Right lobe of liver (tissue), 6 donors: ENCODE measurements at regions not wholly inside any gene's neighbourhood (a gene's known extent, or its start where the extent isn't known, plus 50 kb on each side); places are given as distances from the start of the nearest gene placed in this dataset.

ENCODE experiments used
- ATAC-seq, 4 donors: fragments of 200-7000 bp; cut with Tn5 transposase; one replicate each; pipeline ENCODE4 v1.9.1; 2020; ENCODE audit warnings: mild to moderate bottlenecking in 4 of 4, moderate library complexity in 4 of 4
- DNase-seq, 3 donors: peaks; one replicate each; pipeline ENCODE4 v3.0.0-alpha.2; 2020
- H3K27ac ChIP-seq, 3 donors: fragments of 200-600 bp; one replicate each; pipeline ENCODE4 v1.8.0; 2022
- H3K27me3 ChIP-seq, 2 donors: fragments of 200-600 bp; one replicate each; pipeline ENCODE4 v1.8.0; 2022
- H3K36me3 ChIP-seq, 4 donors: fragments of 200-600 bp; sonication (generic) in 1 of 4; one replicate each; pipeline versions ENCODE4 v1.5.1 to v1.8.0; 2017 to 2022; ENCODE audit warnings: control low read depth in 1 of 4
- H3K4me1 ChIP-seq, 4 donors: fragments of 200-600 bp; sonication (generic) in 1 of 4; one replicate each; pipeline versions ENCODE4 v1.5.1 to v1.8.0; 2017 to 2022; ENCODE audit warnings: control low read depth in 1 of 4
- H3K4me3 ChIP-seq, 3 donors: fragments of 200-600 bp; one replicate each; pipeline ENCODE4 v1.8.0; 2022
- H3K9me3 ChIP-seq, 4 donors: fragments of 200-600 bp; sonication (generic) in 1 of 4; one replicate each; pipeline versions ENCODE4 v1.5.1 to v1.8.0; 2017 to 2022; ENCODE audit warnings: control low read depth in 1 of 4
- POLR2A ChIP-seq: fragments of 450-650 bp; IDR thresholded peaks from one replicate; pipeline ENCODE4 v1.6.1; 2017; ENCODE audit warnings: antibody characterized with exemption, mild to moderate bottlenecking
- WGBS: methylation state at CpG from one replicate; pipeline ENCODE4 v1.1.6; 2018; ENCODE audit warnings: low coverage, low lambda C conversion rate; ENCODE audit not compliant: insufficient coverage; ENCODE audit errors: missing lambda C conversion rate; 5-methylcytosine and 5-hydroxymethylcytosine counted together
- intact Hi-C, 2 donors: fragments of 100-400 bp; cut with DNase I; formaldehyde crosslinking; loops; one replicate each; pipeline versions ENCODE4 v1.11.2 to v1.14.1; 2022
- TF ChIP-seq, protein P1 (sequence below), 4 donors: fragments of 200-600 bp in 3 of 4; fragments of 450-650 bp in 1 of 4; IDR thresholded peaks; one replicate each; pipeline versions ENCODE4 v1.5.1 to v1.8.0; 2016 to 2022; ENCODE audit warnings: antibody characterized with exemption in 4 of 4, mild to moderate bottlenecking in 2 of 4
- donor health status: DM: no; HTN: yes; CAD: no.
- donor health status: DM: no; HTN: no; CAD: no.
- donor health status: DM: no; HTN: no; CAD: no.
- donor health status: DM: no; HTN: yes; CAD: no.
- donor health status: DM: no; HTN: yes; CAD: no.

DNA sequence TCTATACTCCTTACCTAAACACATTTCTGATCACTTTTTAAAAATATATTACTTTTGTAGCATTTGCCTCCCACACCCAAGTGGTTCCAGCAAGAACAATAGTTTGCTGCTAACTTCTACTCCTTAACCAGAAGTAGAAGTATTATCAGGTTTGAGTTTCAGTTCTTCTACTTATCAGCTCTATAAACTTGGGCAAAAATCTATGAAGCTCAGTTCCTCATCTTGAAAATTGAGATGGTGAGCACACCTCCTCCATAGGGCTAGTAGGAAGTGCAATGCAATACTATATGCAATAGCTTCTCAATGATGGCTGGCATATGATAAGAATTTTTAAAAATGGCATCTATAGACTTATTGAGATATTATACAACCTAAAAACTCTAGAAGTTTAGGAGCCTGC, 283.7 kb downstream of the TLR4 start:
- no peak for DNase-seq
- Histone ChIP-seq H3K27me3 (no peaks in the 10 kb centered on the region), H3K27ac (no peak overlapping the region), H3K9me3 (no peaks in the 10 kb centered on the region), H3K36me3 (no peaks in the 10 kb centered on the region), H3K4me3 (no peak overlapping the region), H3K4me1 (no peaks in the 10 kb centered on the region)
- intact Hi-C loops: no loop called here
- no peak for TF ChIP-seq POLR2A
- TF ChIP-seq, protein P1, sequence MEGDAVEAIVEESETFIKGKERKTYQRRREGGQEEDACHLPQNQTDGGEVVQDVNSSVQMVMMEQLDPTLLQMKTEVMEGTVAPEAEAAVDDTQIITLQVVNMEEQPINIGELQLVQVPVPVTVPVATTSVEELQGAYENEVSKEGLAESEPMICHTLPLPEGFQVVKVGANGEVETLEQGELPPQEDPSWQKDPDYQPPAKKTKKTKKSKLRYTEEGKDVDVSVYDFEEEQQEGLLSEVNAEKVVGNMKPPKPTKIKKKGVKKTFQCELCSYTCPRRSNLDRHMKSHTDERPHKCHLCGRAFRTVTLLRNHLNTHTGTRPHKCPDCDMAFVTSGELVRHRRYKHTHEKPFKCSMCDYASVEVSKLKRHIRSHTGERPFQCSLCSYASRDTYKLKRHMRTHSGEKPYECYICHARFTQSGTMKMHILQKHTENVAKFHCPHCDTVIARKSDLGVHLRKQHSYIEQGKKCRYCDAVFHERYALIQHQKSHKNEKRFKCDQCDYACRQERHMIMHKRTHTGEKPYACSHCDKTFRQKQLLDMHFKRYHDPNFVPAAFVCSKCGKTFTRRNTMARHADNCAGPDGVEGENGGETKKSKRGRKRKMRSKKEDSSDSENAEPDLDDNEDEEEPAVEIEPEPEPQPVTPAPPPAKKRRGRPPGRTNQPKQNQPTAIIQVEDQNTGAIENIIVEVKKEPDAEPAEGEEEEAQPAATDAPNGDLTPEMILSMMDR (IDR thresholded peaks at IDR 0.05): no peak
- ATAC-seq: no peak

DNA sequence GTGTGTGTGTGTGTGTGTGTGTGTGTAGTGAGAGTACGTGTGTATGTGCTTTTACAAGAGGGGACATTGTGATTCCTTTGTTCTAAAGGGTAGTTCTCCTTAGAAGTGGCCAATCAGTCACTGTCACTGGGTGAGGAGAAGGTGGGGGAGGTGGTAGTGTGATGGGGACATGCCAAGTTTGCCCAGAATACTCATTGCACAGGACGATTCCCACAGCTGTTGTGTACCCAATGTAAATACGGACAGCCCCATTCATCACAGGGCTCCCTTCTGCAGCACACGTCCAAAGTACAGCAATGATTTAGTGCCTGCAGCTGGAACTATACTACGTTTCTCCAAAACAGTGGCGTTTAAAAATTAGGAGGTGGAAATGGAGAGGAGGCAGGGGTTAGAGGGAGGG, 287.8 kb downstream of the TLR4 start:
- H3K4me3 ChIP-seq: no peak overlapping the region
- intact Hi-C loops: no loop called here
- WGBS: 6% methylated on average over 6 of the region's 6 CpGs
- DNase-seq (no peak), ATAC-seq (no peak)
- H3K27me3 ChIP-seq: no peaks in the 10 kb centered on the region
- no peaks in the 10 kb centered on the region for H3K36me3 ChIP-seq
- H3K9me3 ChIP-seq: no peaks in the 10 kb centered on the region
- H3K4me1 ChIP-seq: no peaks in the 10 kb centered on the region
- TF ChIP-seq POLR2A: no peak
- TF ChIP-seq, protein P1 (IDR thresholded peaks at IDR 0.05): no peak
- no peak overlapping the region for H3K27ac ChIP-seq

DNA sequence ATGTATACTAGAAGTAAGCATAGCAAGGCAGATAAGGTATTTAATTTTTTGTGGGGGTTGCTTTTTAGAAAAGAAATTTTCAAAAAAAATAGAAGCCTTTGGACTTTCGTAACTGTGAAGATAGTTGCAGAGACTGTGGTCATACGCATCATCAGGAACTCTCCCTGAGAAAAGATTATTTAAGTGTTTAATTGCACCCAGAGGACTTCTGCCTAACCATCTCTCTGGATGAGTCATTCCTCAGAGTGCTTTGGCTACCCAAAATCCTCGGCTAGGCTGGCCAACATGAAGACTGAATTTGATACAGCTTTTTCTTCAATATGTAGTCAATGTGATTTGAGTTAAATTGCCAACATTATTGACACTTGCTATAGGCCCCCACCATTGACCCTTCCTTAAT, 296.4 kb downstream of the TLR4 start:
- 66% methylated on average over 3 of the region's 3 CpGs for WGBS
- intact Hi-C loops: no loop called here
- no peak overlapping the region for H3K4me3 ChIP-seq
- H3K4me1 ChIP-seq: no peaks in the 10 kb centered on the region
- H3K36me3 ChIP-seq: no peaks in the 10 kb centered on the region
- H3K9me3 ChIP-seq: no peaks in the 10 kb centered on the region
- TF ChIP-seq, protein P1 (IDR thresholded peaks at IDR 0.05): no peak
- no peak for TF ChIP-seq POLR2A
- H3K27me3 ChIP-seq: no peaks in the 10 kb centered on the region
- ATAC-seq: no peak
- no peak overlapping the region for H3K27ac ChIP-seq
- no peak for DNase-seq

DNA sequence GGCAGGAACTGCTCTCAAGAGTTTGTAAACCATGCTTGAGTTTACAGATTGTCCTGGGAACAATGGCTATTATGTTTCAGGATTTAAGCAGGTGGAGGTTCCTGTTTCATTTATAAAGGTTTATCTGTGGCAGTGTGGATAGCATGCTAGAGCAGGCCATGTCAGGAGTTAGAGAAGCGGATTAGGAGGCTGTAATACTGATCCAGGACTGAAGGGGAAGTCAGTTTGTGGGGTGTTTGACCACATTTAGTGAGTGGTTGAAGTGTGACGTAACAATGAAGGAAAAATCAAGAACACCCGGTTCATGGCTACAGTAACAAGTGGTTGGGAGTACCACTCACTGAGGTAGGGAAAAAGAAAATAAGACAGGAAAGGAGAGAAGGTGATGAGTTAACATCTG, 299.0 kb downstream of the TLR4 start:
- Histone ChIP-seq H3K4me3 (no peak overlapping the region), H3K4me1 (no peaks in the 10 kb centered on the region), H3K27me3 (no peaks in the 10 kb centered on the region), H3K27ac (no peak overlapping the region), H3K36me3 (no peaks in the 10 kb centered on the region), H3K9me3 (no peaks in the 10 kb centered on the region)
- DNase-seq: no peak
- no peak for ATAC-seq
- TF ChIP-seq POLR2A: no peak
- TF ChIP-seq, protein P1 (IDR thresholded peaks at IDR 0.05): no peak
- intact Hi-C loops: no loop called here
- 41% methylated on average over 3 of the region's 3 CpGs for WGBS

DNA sequence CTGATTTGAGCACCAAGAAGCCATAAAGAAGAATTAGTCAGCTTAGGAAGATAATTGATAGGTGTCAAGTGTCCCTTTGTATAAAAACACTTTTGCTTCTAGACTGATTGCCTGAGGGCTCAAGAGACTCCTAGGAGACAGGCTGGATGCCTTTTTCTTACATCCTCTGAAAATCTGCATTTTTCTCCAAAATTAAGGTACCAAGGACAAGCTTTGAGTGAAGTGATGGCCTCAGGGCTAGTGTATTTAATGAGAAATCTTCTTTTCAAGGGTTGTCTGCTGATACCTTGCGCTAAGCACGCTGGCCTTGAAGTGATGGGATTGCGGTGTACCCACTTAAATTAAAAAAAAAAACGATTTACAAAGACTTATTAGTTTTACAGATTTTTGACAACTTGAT, 304.0 kb downstream of the TLR4 start:
- no peaks in the 10 kb centered on the region for H3K27me3 ChIP-seq
- no peaks in the 10 kb centered on the region for H3K9me3 ChIP-seq
- WGBS: 42% methylated on average over 4 of the region's 4 CpGs
- ATAC-seq (no peak), DNase-seq (no peak)
- no peaks in the 10 kb centered on the region for H3K4me1 ChIP-seq
- H3K27ac ChIP-seq: no peak overlapping the region
- intact Hi-C loops: no loop called here
- H3K4me3 ChIP-seq: no peak overlapping the region
- H3K36me3 ChIP-seq: no peaks in the 10 kb centered on the region
- no peak for TF ChIP-seq POLR2A
- TF ChIP-seq, protein P1 (IDR thresholded peaks at IDR 0.05): no peak
